ENCODE measurements at regions not wholly inside any gene's neighbourhood (a gene's known extent, or its start where the extent isn't known, plus 50 kb on each side); places are given as distances from the start of the nearest gene placed in this dataset.

DNA sequence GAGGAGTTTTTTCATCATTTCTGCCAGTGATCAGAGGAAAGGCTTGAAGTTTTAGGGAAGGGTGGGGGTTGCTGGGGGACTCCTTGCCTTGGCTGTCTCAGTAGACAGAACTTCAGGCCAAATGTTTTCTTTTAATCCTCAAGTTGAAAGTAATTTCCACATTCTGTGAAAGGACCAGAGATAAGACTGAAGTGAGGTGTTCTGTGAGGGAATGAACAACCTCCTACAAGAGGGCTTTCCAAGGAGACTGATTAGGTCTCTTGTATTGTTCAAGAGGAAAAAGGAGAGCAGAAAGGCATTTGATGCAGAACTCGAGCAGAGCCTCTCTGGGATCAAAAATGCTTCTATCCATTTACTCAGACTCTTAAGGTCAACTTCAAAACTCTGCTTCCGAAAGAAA lies 282.1 kb upstream of the ATP10B start:
- no peak for TF ChIP-seq CTCF (IDR thresholded peaks at IDR 0.05)
- Histone ChIP-seq H3K27me3 (no peaks in the 10 kb centered on the region), H3K4me1 (no peaks in the 10 kb centered on the region), H3K4me3 (no peak overlapping the region), H3K9me3 (no peaks in the 10 kb centered on the region), H3K36me3 (no peaks in the 10 kb centered on the region), H3K27ac (no peak overlapping the region)
- DNase-seq: no peak
- intact Hi-C loops (cut with DNase I; ENCODE audit: low total_unique reads): no loop called here

- no peak overlapping the region for H3K4me3 ChIP-seq
- intact Hi-C loops (cut with DNase I; ENCODE audit: low total_unique reads): no loop called here
- H3K4me1 ChIP-seq: no peaks in the 10 kb centered on the region
- TF ChIP-seq CTCF (IDR thresholded peaks at IDR 0.05): no peak
- DNase-seq: no peak
- H3K36me3 ChIP-seq: no peaks in the 10 kb centered on the region
- no peaks in the 10 kb centered on the region for H3K27me3 ChIP-seq
- H3K27ac ChIP-seq: no peak overlapping the region
- H3K9me3 ChIP-seq: no peaks in the 10 kb centered on the region
These were observed 263.9 kb upstream of the ATP10B start for GRCh38 chr5:161115941-161116340.

GRCh38 chr5:161112371-161112770 lies 260.4 kb upstream of the ATP10B start:
- DNase-seq: no peak
- no peak overlapping the region for H3K4me3 ChIP-seq
- no peak overlapping the region for H3K27ac ChIP-seq
- H3K27me3 ChIP-seq: no peaks in the 10 kb centered on the region
- H3K4me1 ChIP-seq: no peaks in the 10 kb centered on the region
- H3K36me3 ChIP-seq: no peaks in the 10 kb centered on the region
- intact Hi-C loops (cut with DNase I; ENCODE audit: low total_unique reads): no loop called here
- no peak for TF ChIP-seq CTCF (IDR thresholded peaks at IDR 0.05)
- H3K9me3 ChIP-seq: no peaks in the 10 kb centered on the region

DNA sequence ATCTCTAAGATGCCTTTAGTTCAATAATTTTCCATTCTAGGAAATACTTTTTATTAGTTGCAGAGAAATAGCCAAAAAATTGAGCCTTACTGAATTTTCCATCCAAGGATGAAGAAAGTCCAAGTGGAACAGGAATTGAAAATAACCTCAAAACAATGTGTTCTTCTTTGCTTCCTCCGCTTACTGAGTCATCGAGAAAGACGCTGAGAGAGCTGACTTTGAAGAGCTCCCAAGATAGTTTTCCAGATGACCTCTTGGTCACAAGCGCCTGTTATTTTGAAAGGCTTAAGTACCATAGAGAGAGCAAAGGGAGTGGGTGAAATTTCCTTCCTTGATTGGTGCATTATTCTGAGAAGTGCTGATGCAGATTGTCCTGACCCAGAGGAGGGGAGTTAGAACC lies 253.5 kb upstream of the ATP10B start:
- Histone ChIP-seq H3K27ac (no peak overlapping the region), H3K9me3 (no peaks in the 10 kb centered on the region), H3K36me3 (no peaks in the 10 kb centered on the region), H3K4me1 (no peaks in the 10 kb centered on the region), H3K27me3 (no peaks in the 10 kb centered on the region), H3K4me3 (no peak overlapping the region)
- no peak for TF ChIP-seq CTCF (IDR thresholded peaks at IDR 0.05)
- DNase-seq: peak in 1 of 2 donors; percentile 27
- intact Hi-C loops (cut with DNase I; ENCODE audit: low total_unique reads): no loop called here

DNA sequence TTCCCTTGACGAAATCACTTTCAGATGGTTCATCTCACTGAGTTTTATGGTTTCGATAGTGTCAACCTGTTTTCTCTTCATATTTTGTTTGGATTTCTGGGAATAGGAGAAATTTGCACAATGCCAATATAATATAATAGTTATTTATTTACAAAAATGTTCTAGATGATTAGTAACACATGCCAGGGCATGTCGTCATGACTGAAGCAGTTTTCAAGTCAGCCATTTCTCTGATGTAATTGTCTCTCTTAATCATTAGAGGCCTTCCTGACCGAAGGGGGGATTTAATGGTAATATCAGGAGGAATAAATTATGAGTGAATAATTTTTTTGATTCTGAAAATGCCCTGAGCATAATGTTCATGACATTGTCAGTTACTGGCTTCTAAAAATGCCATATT lies 246.5 kb upstream of the ATP10B start:
- no peak overlapping the region for H3K27ac ChIP-seq
- no peaks in the 10 kb centered on the region for H3K9me3 ChIP-seq
- H3K4me1 ChIP-seq: no peaks in the 10 kb centered on the region
- intact Hi-C loops (cut with DNase I; ENCODE audit: low total_unique reads): no loop called here
- DNase-seq: no peak
- H3K36me3 ChIP-seq: no peaks in the 10 kb centered on the region
- no peak overlapping the region for H3K4me3 ChIP-seq
- TF ChIP-seq CTCF (IDR thresholded peaks at IDR 0.05): no peak
- no peaks in the 10 kb centered on the region for H3K27me3 ChIP-seq

- no peaks in the 10 kb centered on the region for H3K27me3 ChIP-seq
- H3K9me3 ChIP-seq: no peaks in the 10 kb centered on the region
- no peak for TF ChIP-seq CTCF (IDR thresholded peaks at IDR 0.05)
- DNase-seq: no peak
- intact Hi-C loops (cut with DNase I; ENCODE audit: low total_unique reads): no loop called here
- H3K36me3 ChIP-seq: no peaks in the 10 kb centered on the region
- H3K27ac ChIP-seq: no peak overlapping the region
- H3K4me1 ChIP-seq: no peaks in the 10 kb centered on the region
- no peak overlapping the region for H3K4me3 ChIP-seq
These were observed 244.6 kb upstream of the ATP10B start for GRCh38 chr5:161096581-161096980.

Measured in tibial artery (tissue), 4 donors.